ENCODE measurements at regions not wholly inside any gene's neighbourhood (a gene's known extent, or its start where the extent isn't known, plus 50 kb on each side); places are given as distances from the start of the nearest gene placed in this dataset.

DNA sequence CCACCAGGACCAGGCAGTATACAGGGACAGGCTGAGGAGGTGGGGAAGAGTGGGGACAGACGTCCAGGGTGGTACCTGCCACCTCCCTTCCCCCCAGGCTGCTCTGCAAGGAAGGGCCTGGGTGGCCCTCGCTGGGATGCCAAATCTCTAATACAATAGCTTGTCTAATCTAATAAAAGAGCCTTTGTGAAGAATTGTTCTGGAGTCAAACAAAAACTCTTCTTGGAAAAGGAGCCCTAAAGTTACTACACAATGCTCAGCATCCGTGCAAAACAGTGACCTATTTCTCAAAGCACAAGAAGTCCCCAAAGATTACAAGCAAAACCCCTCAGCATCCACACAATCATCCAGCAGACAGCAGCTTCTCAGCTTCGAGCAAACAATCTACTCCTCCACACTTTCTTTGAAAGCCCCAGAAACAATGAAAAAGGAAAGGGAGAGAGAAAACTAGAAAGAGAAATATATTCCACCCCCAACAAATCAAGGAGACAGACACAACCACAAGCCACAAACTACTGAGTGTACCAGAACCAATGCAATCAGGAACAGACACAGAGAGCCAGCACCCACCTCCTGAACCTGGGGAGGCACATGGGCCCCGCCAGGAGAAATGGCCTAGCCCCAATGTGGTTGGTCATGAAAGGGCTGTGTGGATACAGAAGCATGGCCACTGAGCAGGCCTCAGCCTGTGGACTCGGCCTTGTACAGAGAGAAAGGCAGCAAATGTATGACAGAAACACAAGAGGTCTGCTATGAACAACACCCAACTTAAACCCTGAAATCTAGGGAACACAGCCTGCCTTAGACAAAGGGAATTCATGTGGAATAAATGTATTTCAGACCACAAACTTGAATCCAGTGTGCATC lies 177.1 kb upstream of the CHRNA7 start:
- no peak overlapping the region for H2AFZ ChIP-seq (ENCODE audit: control insufficient read depth, low read depth, low read length)
- no TSS peak for BruUV-seq (replicated peaks)
- H3K4me1 ChIP-seq (ENCODE audit: control insufficient read depth, insufficient read depth, low read length) = no peaks in the 10 kb centered on the region
- H3K4me3 ChIP-seq = no peak overlapping the region
- ChIA-PET CTCF (no interaction called here), POLR2A (no interaction called here), SMC1A (ENCODE audit: uncharacterized antibody, unreplicated experiment) (no interaction called here), RAD21 (ENCODE audit: unreplicated experiment) (no interaction called here)
- no peaks in the 10 kb centered on the region; the same call in 2 of the 3 replicates for H3K9me3 ChIP-seq (replicated peaks; ENCODE audit: control insufficient read depth, insufficient read depth, low read length)
- FAIRE-seq (no peak), ATAC-seq (no peak), DNase-seq (ENCODE audit: low read depth, low spot score) (no peak)
- 0 out of 4 replicates have a peak, but pooled peaks cover 0 to 2% of the 10 kb centered on the region in 2 experiments for H3K27me3 ChIP-seq (replicated peaks in 1 of 2; ENCODE audit: control insufficient read depth in 2 of 2, insufficient read depth in 2 of 2, low read length in 1 of 2)
- no peak overlapping the region for H3K9ac ChIP-seq (ENCODE audit: control insufficient read depth, insufficient read depth, low read length)
- WGBS (ENCODE audit: insufficient coverage, insufficient replicate concordance, low lambda C conversion rate, missing lambda C conversion rate) = under 1% methylated on average over 6 of the region's 6 CpGs
- intact Hi-C loops (cut with micrococcal nuclease; ENCODE audit: unreplicated experiment) (no loop called here), in situ Hi-C loops (cut with MboI) (no loop called here)
- H3K4me2 ChIP-seq (ENCODE audit: control insufficient read depth, insufficient read depth) = no peak overlapping the region
- H3K36me3 ChIP-seq (ENCODE audit: control insufficient read depth in 2 of 2, insufficient read depth in 2 of 2, low read length in 1 of 2) = no peaks in the 10 kb centered on the region
- TF ChIP-seq, protein P1, sequence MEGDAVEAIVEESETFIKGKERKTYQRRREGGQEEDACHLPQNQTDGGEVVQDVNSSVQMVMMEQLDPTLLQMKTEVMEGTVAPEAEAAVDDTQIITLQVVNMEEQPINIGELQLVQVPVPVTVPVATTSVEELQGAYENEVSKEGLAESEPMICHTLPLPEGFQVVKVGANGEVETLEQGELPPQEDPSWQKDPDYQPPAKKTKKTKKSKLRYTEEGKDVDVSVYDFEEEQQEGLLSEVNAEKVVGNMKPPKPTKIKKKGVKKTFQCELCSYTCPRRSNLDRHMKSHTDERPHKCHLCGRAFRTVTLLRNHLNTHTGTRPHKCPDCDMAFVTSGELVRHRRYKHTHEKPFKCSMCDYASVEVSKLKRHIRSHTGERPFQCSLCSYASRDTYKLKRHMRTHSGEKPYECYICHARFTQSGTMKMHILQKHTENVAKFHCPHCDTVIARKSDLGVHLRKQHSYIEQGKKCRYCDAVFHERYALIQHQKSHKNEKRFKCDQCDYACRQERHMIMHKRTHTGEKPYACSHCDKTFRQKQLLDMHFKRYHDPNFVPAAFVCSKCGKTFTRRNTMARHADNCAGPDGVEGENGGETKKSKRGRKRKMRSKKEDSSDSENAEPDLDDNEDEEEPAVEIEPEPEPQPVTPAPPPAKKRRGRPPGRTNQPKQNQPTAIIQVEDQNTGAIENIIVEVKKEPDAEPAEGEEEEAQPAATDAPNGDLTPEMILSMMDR (IDR thresholded peaks at IDR 0.05 in 2 of 3, conservative IDR thresholded peaks at IDR 0.05 in 1 of 3; ENCODE audit: control insufficient read depth in 2 of 3, extremely low read depth in 1 of 3, insufficient read depth in 1 of 3, low read depth in 3 of 3, low read length in 3 of 3) = no peak
- TF ChIP-seq BCL11A (IDR thresholded peaks at IDR 0.05; ENCODE audit: low read depth, low read length) (no peak), SMAD5 (IDR thresholded peaks at IDR 0.05; ENCODE audit: low read depth) (no peak), BMI1 (IDR thresholded peaks at IDR 0.05; ENCODE audit: borderline replicate concordance) (no peak), TCF7 (IDR thresholded peaks at IDR 0.05; ENCODE audit: borderline replicate concordance) (no peak), CHD2 (IDR thresholded peaks at IDR 0.05; ENCODE audit: borderline replicate concordance, low read depth, low read length) (no peak), NR2C2 (IDR thresholded peaks at IDR 0.05; ENCODE audit: borderline replicate concordance, control insufficient read depth, insufficient read length, low read depth) (no peak), WRNIP1 (IDR thresholded peaks at IDR 0.05; ENCODE audit: borderline replicate concordance, low read depth, low read length) (no peak)
- TF ChIP-seq, protein P2, sequence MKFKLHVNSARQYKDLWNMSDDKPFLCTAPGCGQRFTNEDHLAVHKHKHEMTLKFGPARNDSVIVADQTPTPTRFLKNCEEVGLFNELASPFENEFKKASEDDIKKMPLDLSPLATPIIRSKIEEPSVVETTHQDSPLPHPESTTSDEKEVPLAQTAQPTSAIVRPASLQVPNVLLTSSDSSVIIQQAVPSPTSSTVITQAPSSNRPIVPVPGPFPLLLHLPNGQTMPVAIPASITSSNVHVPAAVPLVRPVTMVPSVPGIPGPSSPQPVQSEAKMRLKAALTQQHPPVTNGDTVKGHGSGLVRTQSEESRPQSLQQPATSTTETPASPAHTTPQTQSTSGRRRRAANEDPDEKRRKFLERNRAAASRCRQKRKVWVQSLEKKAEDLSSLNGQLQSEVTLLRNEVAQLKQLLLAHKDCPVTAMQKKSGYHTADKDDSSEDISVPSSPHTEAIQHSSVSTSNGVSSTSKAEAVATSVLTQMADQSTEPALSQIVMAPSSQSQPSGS (IDR thresholded peaks at IDR 0.05; ENCODE audit: low read length) = no peak
- TF ChIP-seq, protein P3, sequence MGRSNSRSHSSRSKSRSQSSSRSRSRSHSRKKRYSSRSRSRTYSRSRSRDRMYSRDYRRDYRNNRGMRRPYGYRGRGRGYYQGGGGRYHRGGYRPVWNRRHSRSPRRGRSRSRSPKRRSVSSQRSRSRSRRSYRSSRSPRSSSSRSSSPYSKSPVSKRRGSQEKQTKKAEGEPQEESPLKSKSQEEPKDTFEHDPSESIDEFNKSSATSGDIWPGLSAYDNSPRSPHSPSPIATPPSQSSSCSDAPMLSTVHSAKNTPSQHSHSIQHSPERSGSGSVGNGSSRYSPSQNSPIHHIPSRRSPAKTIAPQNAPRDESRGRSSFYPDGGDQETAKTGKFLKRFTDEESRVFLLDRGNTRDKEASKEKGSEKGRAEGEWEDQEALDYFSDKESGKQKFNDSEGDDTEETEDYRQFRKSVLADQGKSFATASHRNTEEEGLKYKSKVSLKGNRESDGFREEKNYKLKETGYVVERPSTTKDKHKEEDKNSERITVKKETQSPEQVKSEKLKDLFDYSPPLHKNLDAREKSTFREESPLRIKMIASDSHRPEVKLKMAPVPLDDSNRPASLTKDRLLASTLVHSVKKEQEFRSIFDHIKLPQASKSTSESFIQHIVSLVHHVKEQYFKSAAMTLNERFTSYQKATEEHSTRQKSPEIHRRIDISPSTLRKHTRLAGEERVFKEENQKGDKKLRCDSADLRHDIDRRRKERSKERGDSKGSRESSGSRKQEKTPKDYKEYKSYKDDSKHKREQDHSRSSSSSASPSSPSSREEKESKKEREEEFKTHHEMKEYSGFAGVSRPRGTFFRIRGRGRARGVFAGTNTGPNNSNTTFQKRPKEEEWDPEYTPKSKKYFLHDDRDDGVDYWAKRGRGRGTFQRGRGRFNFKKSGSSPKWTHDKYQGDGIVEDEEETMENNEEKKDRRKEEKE (IDR thresholded peaks at IDR 0.05) = no peak
- no peak overlapping the region for H3K27ac ChIP-seq (ENCODE audit: control insufficient read depth, insufficient read depth)
- H4K20me1 ChIP-seq (ENCODE audit: control insufficient read depth, insufficient read depth) = no peaks in the 10 kb centered on the region
- H3K79me2 ChIP-seq (ENCODE audit: control insufficient read depth, insufficient read depth, low read length) = no peaks in the 10 kb centered on the region

Data from GM12878 (cell line).